Glutamatergic neuron (in vitro differentiated cells): ENCODE measurements at regions not wholly inside any gene's neighbourhood (a gene's known extent, or its start where the extent isn't known, plus 50 kb on each side); places are given as distances from the start of the nearest gene placed in this dataset.
A peak's percentile ranks its signal among the peaks of the same experiment; 100 is the strongest.

Experiments
- DNase-seq: peaks from one replicate; pipeline ENCODE4 v3.0.0; 2022
- H3K27ac Mint-ChIP-seq: one replicate; pipeline ENCODE4 v1.8.0; 2020; ENCODE audit warnings: mild to moderate bottlenecking, mixed read lengths, inconsistent platforms; ENCODE audit not compliant: unreplicated experiment
- H3K27me3 Mint-ChIP-seq: one replicate; pipeline ENCODE4 v1.8.0; 2020; ENCODE audit warnings: mild to moderate bottlenecking, moderate library complexity, mixed read lengths, inconsistent platforms; ENCODE audit not compliant: unreplicated experiment
- H3K36me3 Mint-ChIP-seq: one replicate; pipeline ENCODE4 v1.8.0; 2020; ENCODE audit warnings: mild to moderate bottlenecking, mixed read lengths, inconsistent platforms; ENCODE audit not compliant: unreplicated experiment
- H3K4me1 Mint-ChIP-seq: one replicate; pipeline ENCODE4 v1.8.0; 2020; ENCODE audit warnings: mild to moderate bottlenecking, low read depth, mixed read lengths, inconsistent platforms; ENCODE audit not compliant: unreplicated experiment
- H3K4me3 Mint-ChIP-seq: one replicate; pipeline ENCODE4 v1.8.0; 2020; ENCODE audit warnings: mild to moderate bottlenecking, mixed read lengths, inconsistent platforms; ENCODE audit not compliant: unreplicated experiment
- H3K9me3 Mint-ChIP-seq: one replicate; pipeline ENCODE4 v1.8.0; 2020; ENCODE audit warnings: mild to moderate bottlenecking, moderate library complexity, mixed read lengths, inconsistent platforms; ENCODE audit not compliant: unreplicated experiment
- CTCF ChIP-seq: fragments of 200-600 bp; sonication (generic); IDR thresholded peaks from one replicate; pipeline ENCODE4 v1.5.0; 2021; ENCODE audit not compliant: partially characterized antibody, unreplicated experiment

GRCh38 chr9:93826209-93826608 is 128.9 kb downstream of the BARX1 start:
- TF ChIP-seq CTCF = peak; percentile 62
- H3K9me3 Mint-ChIP-seq = peaks cover 2% of the 10 kb centered on the region
- no peak overlapping the region for H3K27ac Mint-ChIP-seq
- H3K36me3 Mint-ChIP-seq = peaks cover 16% of the 10 kb centered on the region
- DNase-seq = no peak
- H3K27me3 Mint-ChIP-seq = peaks cover 8% of the 10 kb centered on the region
- no peaks in the 10 kb centered on the region for H3K4me1 Mint-ChIP-seq
- peak overlapping the region; percentile 25 for H3K4me3 Mint-ChIP-seq

GRCh38 chr9:93825348-93826115 is 129.6 kb downstream of the BARX1 start:
- H3K36me3 Mint-ChIP-seq = peaks cover 16% of the 10 kb centered on the region
- TF ChIP-seq CTCF = no peak
- H3K9me3 Mint-ChIP-seq = peaks cover 2% of the 10 kb centered on the region
- no peaks in the 10 kb centered on the region for H3K4me1 Mint-ChIP-seq
- peaks cover 8% of the 10 kb centered on the region for H3K27me3 Mint-ChIP-seq
- H3K27ac Mint-ChIP-seq = no peak overlapping the region
- no peak overlapping the region for H3K4me3 Mint-ChIP-seq
- DNase-seq = no peak

- no peak for DNase-seq
Observed at GRCh38 chr9:93824386-93825294, 130.5 kb downstream of the BARX1 start.

GRCh38 chr9:93823245-93824072 is 131.7 kb downstream of the BARX1 start:
- TF ChIP-seq CTCF = no peak
- Mint-ChIP-seq H3K27me3 (peaks cover 8% of the 10 kb centered on the region), H3K4me1 (peaks cover 3% of the 10 kb centered on the region), H3K9me3 (peaks cover 2% of the 10 kb centered on the region), H3K27ac (no peak overlapping the region), H3K36me3 (peaks cover 16% of the 10 kb centered on the region), H3K4me3 (no peak overlapping the region)
- DNase-seq = no peak

More at GRCh38 chr9:93824386-93825294, 130.5 kb downstream of the BARX1 start:
- H3K4me3 Mint-ChIP-seq = no peak overlapping the region
- no peaks in the 10 kb centered on the region for H3K4me1 Mint-ChIP-seq
- peaks cover 16% of the 10 kb centered on the region for H3K36me3 Mint-ChIP-seq
- no peak for TF ChIP-seq CTCF
- peaks cover 8% of the 10 kb centered on the region for H3K27me3 Mint-ChIP-seq
- H3K9me3 Mint-ChIP-seq = peaks cover 2% of the 10 kb centered on the region
- H3K27ac Mint-ChIP-seq = no peak overlapping the region
